Fibroblast of skin of left quadriceps (primary cell): ENCODE measurements at regions not wholly inside any gene's neighbourhood (a gene's known extent, or its start where the extent isn't known, plus 50 kb on each side); places are given as distances from the start of the nearest gene placed in this dataset.
"Not testable (repeated sequence)": the region's sequence is repeated elsewhere in the genome, so short reads cannot be mapped to it uniquely, and the experiment has no call there.

Source experiments
- DNase-seq, 2 experiments: peaks; one replicate each; pipeline ENCODE4 v3.0.0-alpha.2; 2013; ENCODE audit warnings: low read depth in 2 of 2

DNA sequence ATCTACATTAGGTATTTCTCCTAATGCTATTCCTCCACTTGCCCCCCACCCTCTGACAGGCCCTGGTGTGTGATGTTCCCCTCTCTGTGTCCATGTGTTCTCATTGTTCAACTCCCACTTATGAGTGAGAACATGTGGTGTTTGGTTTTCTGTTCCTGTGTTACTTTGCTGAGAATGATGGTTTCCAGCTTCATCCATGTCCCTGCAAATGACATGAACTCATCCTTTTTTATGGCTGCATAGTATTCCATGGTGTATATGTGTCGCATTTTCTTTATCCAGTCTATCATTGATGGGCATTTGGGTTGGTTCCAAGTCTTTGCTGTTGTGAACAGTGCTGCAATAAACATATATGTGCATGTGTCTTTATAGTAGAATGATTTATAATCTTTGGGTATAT, 50.6 kb upstream of the GRHL3 start:
- DNase-seq = not testable (repeated sequence)

- no peak for DNase-seq
Observed at GRCh38 chr1:24266998-24267397, 52.2 kb upstream of the GRHL3 start.

GRCh38 chr1:24266398-24266941, 52.7 kb upstream of the GRHL3 start:
- DNase-seq = peak; percentile 21 to 27

GRCh38 chr1:24263746-24264145, 55.4 kb upstream of the GRHL3 start:
- no peak for DNase-seq

DNA sequence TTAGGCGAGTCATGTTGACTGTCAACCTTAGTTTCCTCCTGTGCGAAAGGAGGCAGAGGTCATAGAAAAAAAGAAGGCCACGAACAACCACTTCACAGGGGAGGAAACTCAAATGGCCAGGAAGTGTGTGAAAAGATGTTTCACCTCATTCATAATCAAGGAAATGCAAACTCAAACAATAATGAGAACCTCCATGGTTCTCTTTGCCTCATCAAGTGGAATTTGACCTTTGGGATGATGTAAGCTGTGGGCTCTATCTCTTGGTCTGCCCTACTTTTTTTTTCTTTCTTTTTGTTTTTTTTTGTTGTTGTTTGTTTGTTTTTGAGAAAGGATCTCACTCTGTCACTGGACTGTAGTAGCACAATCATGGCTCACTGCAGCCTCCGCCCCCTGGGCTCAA, 55.9 kb upstream of the GRHL3 start:
- no peak for DNase-seq

DNA sequence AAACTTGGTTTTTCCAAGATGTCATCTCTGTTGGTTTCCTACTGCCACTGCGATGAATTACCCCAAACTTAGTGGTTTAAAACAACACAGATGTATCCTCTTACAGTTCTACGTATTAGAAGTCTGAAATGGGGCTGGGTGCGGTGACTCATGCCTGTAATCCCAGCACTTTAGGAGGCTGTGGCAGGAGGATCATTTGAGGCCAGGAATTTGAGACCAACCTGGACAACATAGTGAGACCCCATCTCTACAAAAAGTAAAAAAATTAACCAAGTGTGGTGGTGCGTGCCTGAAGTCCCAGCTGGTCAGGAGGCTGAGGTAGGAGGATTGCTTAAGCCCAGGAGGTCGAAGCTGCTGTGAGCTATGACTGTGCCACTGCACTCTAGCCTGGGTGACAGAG, 57.2 kb upstream of the GRHL3 start:
- no peak for DNase-seq

- DNase-seq = no peak
Observed at GRCh38 chr1:24258735-24259424, 60.3 kb upstream of the GRHL3 start.

DNA sequence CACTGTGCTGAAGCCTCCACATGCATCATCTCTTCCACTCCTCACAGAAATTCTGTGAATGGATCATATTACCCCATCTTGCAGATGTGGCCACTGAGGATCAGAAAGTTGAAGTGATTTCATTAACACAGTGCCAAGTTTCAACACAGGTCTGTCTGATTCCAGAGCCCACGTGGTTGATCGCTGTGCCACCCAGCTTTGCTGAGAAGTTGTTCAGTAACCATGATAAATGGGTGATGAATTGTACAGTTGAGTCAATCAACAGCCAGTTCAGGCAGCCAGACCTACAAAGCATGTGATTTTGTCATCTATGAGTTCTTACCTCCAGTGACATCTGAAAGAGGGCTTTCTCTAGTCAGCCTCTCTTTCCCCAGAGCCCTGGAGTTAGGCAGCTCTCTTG, 61.8 kb upstream of the GRHL3 start:
- DNase-seq = no peak

GRCh38 chr1:24256687-24257086, 62.5 kb upstream of the GRHL3 start:
- DNase-seq = no peak

DNA sequence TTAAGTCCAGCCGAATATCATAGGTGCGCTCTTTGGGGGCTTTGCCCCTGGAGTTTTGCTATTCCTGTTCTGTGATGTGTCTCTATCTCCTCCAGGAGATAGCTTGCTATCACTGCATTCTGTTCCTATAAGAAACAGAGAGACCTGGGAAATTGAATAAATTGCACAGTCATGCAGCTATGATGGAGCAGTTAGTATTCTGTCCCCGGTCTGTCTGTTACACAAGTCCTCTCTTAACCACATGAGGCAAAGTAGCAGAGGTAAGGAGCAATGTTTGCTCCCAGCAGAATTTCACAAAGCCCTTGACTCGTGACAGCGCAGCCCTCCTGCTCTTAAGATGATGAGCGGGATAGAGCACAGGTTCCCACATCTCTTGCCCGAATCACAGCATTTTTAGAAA, 63.9 kb upstream of the GRHL3 start:
- DNase-seq = no peak

- no peak for DNase-seq
Observed at GRCh38 chr1:24254783-24255182, 64.4 kb upstream of the GRHL3 start.

DNA sequence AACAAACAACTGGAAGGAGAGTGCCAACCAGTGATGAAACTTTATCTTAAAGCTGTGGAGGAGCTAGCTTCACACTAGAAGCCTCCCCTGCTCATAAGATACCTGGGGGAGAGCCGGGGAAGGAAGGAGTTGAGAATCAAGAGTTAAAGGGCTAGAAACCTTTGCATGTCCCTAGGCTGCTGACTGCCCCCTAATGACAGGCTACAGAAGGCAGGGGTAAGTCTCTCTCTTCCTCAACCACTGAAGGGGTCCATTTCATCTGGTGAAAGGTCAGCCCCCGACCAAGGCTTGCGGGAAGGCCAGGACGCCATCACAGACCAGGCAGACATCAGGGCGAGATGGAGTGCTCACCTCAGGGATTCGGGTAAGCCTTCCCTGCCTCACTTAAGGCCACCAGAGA, 65.6 kb upstream of the GRHL3 start:
- no peak for DNase-seq

GRCh38 chr1:24252185-24252780, 65.2 kb upstream of the IFNLR1 start:
- no peak for DNase-seq

DNA sequence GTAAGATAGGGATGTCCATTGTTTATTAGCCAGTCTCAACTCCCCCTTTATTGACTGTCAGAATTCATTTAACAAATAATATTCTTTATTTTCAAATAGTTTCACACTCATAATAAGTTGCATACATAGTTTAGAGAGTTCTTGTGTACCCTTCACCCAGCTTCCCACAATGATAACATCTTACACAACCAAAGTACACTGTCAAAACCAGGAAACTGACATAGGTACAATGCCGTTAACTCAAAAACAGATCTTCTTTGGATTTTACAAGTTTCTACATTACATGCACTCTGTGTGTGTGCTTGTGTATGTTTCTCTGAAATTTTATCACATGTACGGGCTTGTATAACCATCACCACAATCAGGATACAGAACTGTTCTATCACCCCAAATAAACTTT, 64.4 kb upstream of the IFNLR1 start:
- no peak for DNase-seq

DNA sequence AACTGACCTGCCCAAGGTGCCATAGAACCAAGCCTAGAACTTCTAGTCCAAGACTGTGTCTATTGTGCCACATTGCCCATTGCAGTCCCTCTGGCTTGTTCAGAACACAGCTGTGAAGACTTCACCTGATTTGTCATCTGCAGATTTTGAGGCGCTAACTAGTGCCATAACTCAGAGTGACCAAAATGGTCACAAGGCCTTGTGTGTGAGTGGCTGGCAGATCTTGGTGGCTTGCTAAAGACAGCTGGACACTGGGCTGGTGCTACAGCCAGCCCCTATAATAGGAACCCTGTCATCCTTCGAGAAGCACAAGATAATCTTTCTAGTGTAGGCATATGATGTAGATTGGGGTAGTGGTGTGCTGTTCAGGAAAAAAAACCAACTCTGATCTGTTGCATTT, 63.7 kb upstream of the IFNLR1 start:
- DNase-seq = no peak

GRCh38 chr1:24250224-24250623, 63.1 kb upstream of the IFNLR1 start:
- no peak for DNase-seq

DNA sequence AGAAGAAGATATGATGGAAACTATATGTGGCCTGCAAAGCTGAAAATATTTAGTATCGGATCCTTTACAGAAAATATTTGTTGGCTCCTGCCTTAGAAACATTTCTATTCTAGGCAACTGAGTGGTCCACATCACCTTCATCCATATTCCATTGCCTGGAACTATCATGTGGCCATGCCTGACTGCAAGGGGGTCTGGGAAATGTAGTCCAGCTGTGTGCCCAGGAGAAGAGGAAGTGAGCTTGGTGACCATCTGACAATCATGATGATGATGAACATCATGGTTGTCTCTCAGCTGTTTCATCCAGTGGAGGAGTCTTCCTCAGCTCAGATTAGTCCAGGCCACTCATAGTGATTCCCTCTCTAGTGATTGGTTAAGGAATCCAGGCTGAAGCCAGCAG, 61.8 kb upstream of the IFNLR1 start:
- no peak for DNase-seq

- DNase-seq = not testable (repeated sequence)
Observed at GRCh38 chr1:24247337-24247736, 60.2 kb upstream of the IFNLR1 start.

DNA sequence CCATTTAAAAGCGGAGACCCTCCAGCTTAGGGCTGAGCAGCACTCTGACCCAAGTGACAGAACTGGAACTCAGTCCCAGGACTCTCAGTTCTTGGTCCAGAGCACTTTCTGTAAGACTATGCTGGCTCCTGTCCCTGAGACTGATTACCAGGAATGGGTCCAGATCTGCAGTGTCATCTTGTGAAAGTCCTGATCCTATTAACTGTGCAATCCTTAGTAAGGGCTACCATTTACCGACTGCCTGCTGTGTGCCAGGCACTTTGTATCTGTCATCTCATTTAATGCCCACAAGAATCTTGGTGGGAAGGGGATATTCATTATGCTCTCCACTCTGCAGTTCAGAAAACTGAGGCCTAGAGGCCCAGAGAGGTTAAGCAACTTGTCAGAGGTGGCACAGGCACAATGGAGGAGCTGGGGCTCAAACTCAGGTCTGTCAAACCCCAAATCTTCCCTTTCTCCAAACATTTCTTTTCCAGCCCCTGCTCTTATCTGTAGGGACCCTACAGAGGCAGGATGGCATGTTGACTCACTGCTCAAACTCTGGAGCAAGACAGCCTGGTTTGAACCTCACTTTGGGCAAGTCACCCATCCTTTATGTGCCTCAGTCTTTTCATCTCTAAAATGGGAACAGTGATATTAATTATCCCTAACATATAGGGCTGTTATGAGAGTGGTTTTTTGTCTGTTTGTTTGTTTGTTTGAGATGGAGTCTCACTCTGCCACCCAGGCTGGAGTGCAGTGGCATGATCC, 57.6 kb upstream of the IFNLR1 start:
- DNase-seq = no peak

DNA sequence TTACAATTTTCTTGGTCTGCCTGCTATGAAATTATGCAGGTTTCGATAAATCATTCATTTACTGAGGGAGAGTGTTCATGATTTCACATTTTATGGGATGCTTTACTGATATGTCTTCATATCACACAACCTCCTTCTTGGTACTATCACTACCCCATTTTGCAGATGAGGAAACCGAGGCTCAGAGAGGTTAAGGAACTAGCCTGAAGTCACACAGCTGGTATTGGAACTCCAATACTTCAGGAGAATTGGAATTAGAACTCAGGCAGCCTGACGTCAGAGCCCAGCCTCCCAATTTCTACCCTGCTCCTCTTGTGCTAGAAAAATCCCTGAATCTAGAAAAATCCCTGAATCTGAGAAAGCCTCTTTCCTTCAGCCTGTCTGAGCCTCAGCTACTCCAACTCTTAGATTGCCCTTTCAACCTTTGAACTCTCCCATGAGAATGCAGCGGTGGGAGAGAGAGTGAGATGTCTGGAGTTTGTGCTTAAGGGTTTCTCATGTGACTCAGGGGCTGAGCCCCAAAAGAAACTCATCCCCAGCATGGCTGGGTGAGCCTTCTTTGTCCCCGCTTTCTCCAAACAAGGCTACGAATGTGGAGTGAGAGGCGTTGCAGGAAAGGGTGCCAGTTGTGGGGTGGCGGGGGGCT, 50.8 kb upstream of the IFNLR1 start:
- DNase-seq = no peak

GRCh38 chr1:24236789-24237371, 49.8 kb upstream of the IFNLR1 start:
- peak in 1 of 2 experiments; percentile 5 for DNase-seq
